GM19372 (cell line): ENCODE measurements at regions not wholly inside any gene's neighbourhood (a gene's known extent, or its start where the extent isn't known, plus 50 kb on each side); places are given as distances from the start of the nearest gene placed in this dataset.
"Not testable (repeated sequence)": the region's sequence is repeated elsewhere in the genome, so short reads cannot be mapped to it uniquely, and the experiment has no call there.

Experiments used
- ATAC-seq: cut with Tn5 transposase; IDR thresholded peaks from one replicate; pipeline ENCODE4 v1.9.1; 2021; ENCODE audit warnings: mild to moderate bottlenecking, low read depth, moderate library complexity; ENCODE audit not compliant: unreplicated experiment

DNA sequence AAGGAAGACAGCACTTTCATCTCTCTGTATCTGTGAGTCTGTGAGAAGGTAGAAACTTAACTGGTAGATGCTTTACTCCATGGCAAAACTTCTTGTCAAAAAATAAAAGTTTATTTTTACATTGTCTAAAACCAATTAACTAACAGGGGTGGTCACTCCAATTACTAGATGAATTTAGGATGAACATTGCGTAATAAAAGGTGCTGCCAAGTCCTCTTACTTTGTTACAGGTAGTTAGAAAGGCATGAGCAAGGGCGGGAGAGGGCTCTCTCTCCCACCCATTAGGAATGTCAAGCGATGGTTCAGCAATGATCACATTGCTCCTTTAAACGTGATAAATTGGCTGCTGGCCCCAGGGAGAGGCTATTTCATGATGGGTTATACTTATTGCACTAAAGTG is 512.3 kb downstream of the SLITRK5 start:
- ATAC-seq: no peak

DNA sequence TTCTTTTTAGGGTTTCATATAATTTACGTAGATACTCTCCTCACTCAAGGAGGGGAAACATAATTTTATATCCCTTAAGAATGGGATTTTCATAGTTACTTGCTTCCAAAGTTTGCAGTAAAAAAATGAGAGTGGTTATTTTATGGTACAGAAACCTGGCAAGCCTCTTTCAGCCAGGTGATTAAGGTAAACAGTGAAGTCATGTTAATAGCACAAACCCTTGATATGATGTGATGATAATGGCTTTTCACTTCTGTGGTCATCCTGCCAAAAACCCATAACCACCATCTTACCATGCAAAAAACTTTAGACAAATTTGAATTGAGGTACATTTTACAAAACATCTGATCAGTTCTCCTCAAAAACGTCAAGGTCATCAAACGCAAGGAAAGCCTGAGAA is 517.8 kb downstream of the SLITRK5 start:
- ATAC-seq: no peak

- ATAC-seq: no peak
Measured at GRCh38 chr13:88189728-88190127, 518.6 kb downstream of the SLITRK5 start.

DNA sequence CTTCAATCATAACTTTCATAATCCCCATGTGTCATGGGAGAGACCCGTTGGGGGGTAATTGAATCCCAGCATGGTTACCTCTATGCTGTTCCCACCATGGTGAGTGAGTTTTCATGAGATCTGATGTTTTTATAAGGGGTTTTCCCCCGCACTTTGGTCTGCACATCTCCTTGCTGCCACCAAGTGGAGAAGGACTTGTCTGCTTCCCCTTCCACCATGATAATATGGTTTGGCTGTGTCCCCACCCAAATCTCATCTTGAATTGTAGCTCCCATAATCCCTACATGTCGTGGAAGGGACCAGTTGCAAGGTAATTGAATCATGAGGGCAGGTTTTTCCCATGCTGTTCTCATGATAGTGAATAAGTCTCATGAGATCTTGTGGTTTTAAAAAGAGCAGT is 524.9 kb downstream of the SLITRK5 start:
- no peak for ATAC-seq

DNA sequence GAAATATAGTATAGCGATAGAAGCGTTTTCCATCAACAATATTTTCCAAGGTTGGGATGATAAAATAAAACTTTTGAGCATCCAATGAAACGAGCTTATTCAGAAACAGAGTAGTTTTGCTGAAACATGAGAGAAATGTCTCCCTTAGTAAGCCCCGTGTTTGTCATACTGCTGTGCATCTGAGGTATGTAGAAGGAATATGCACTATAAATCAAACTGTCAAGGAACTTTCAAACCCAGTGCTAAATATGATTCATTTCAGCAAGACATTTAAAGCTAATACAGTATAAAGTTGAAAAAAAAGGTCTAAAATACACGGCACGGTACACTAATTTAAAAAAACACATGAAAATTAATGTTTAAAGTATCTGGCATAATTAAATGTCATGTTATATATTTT is 546.2 kb downstream of the SLITRK5 start:
- no peak for ATAC-seq

- ATAC-seq: no peak
Measured at GRCh38 chr13:88217883-88218282, 546.7 kb downstream of the SLITRK5 start.

DNA sequence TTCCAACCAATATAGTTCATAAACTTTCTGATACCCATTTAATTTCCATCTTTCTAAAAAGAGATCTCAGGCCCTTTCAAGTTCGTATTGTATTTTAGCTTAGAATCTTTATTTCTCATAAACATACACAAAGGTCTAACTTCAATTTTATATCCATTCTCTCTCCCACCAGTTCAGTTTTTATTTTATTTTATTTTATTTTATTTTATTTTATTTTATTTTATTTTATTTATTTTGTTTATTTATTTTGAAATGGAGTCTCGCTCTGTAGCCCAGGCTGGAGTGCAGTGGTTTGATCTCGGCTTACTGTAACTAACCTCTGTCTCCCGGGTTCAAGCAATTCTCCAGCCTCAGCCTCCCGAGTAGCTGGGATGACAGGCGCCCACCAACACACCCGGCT is 552.8 kb downstream of the SLITRK5 start:
- no peak for ATAC-seq

- ATAC-seq: no peak
Measured at GRCh38 chr13:88235441-88235840, 564.3 kb downstream of the SLITRK5 start.

DNA sequence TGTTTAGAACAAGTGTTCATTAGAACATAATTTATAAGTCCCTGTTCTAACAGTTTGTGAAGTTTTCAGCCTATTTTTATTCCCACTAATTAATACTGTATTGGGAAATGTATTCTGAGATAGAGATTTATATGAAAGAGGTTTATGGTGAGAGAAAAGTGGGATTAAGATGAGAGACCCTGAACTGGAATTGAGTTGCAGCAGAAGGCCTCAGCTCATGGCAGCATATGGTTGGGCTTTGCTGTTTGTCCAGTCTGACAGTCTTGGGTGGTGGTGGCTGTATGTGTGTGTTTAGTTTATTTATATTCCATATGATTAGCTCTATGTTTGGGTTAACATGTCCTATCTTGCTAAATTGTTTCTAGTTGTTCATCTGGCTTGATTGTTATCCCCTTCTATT is 575.1 kb downstream of the SLITRK5 start:
- no peak for ATAC-seq

DNA sequence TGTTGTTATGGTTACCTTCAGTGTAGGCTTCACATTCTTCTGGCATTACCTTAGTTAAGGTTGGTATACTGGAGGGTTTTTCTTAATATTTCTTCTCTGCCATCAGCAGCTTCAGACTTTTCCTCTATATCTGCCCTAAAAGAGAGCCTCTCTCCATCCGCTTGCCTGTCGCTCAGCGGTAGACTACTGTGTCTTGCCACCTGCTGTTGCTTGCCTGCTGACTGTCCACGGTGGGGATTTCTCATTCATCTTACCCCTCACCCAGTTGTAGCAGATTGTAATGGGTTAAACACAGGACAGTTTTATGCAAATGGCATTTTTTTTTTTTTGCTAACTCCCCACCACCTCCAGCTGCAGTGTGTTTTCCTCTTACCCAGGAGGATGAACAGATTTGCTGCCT is 577.2 kb downstream of the SLITRK5 start:
- ATAC-seq: no peak

- ATAC-seq: no peak
Measured at GRCh38 chr13:88257706-88258105, 586.5 kb downstream of the SLITRK5 start.

DNA sequence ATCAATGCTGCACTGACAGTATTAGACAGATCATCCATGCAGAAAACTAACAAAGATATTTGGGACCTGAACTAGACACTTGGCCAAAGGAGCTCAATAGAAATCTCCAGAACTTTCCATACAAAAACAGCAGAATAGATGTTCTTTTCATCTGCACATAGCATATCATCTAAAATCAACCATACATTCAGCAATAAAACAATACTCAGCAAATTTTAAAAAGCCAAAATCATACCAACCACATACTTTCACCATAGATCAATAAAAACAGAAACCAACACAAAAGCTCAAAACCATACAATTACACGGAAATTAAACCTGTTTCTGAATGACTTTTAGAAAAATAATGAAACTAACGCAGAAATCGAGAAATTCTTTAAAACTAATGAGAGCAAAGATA is 592.6 kb downstream of the SLITRK5 start:
- ATAC-seq: no peak

- no peak for ATAC-seq
Measured at GRCh38 chr13:88281841-88282240, 610.7 kb downstream of the SLITRK5 start.

- no peak for ATAC-seq
Measured at GRCh38 chr13:88285329-88285728, 614.2 kb downstream of the SLITRK5 start.

DNA sequence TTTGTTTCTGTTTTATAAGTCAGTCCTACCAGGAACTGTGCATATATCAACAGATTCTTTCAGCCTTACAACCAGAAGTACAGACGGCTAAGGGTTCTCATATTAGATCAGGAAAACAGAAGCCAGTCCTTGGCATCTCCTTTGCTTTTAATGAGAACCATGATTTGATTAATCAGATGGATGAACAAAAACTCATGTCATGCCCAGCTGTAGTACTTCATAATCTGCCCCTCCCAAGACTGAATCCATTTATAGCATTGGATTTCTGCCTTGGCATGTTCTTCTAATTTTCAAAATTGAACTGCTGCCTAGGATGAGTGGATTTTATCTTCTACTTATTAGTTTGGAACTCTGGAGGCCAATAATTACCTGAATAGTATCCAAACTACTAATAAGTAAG is 617.2 kb downstream of the SLITRK5 start:
- no peak for ATAC-seq

GRCh38 chr13:88291731-88292130 is 620.6 kb downstream of the SLITRK5 start:
- ATAC-seq: not testable (repeated sequence)

GRCh38 chr13:88294368-88294767 is 623.2 kb downstream of the SLITRK5 start:
- ATAC-seq: no peak

- ATAC-seq: no peak
Measured at GRCh38 chr13:88303157-88303556, 632.0 kb downstream of the SLITRK5 start.

DNA sequence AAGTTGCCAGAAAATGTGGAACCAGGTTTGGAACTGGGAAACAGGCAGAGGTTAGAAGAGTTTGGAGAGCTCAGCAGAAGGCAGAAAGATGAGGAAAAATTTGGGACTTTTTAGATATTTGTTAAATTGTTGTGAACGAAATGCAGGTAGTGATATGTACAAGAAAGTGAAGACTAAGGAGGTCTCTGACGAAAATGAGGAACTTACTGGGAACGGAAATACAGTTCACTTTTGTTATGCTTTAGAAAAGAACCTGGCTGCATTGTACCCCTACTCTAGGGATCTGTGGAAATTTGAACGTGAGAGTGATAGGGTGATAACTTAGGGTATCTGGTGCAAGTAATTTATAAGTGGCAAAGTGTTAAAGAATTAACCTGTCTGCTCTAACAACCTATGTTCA is 632.4 kb downstream of the SLITRK5 start:
- no peak for ATAC-seq

DNA sequence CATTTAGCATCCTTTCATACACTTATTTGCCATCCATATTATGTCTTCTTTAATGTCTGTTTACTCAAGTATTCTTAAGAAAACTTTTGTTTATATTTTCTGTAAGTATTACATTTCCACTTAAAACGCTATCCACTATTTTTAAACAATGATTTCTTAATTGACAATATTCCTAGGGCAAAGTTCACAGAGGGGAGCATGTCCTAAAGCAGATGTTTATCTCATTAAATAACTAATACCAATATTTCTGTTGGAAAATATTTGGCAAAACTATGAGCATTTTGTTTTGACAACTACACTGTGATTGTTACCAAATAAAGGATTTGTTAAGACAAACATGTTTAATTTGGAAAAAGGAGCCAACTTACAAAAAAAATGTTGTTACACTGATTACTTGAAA is 643.3 kb downstream of the SLITRK5 start:
- no peak for ATAC-seq

GRCh38 chr13:88329066-88329465 is 657.9 kb downstream of the SLITRK5 start:
- ATAC-seq: no peak

- no peak for ATAC-seq
Measured at GRCh38 chr13:88339271-88339741, 668.1 kb downstream of the SLITRK5 start.

- no peak for ATAC-seq
Measured at GRCh38 chr13:88345171-88345847, 674.1 kb downstream of the SLITRK5 start.
